ENCODE measurements at regions not wholly inside any gene's neighbourhood (a gene's known extent, or its start where the extent isn't known, plus 50 kb on each side); places are given as distances from the start of the nearest gene placed in this dataset.

- DNase-seq (ENCODE audit: low read depth in 1 of 2, low spot score in 1 of 2) (no peak), FAIRE-seq (no peak), ATAC-seq (no peak)
- ChIA-PET POLR2A (no interaction called here), CTCF (no interaction called here)
- Histone ChIP-seq H3K27ac (no peak overlapping the region), H3K4me2 (no peak overlapping the region), H3K4me1 (no peaks in the 10 kb centered on the region), H3K4me3 (no peak overlapping the region), H3K9me3 (no peaks in the 10 kb centered on the region)
- WGBS (ENCODE audit: missing lambda C conversion rate): 25% methylated on average over 2 of the region's 2 CpGs
- no peak for TF ChIP-seq MYC (IDR thresholded peaks at IDR 0.05; ENCODE audit: borderline replicate concordance, low read length)
- TF ChIP-seq ESRRA (IDR thresholded peaks at IDR 0.05; ENCODE audit: borderline replicate concordance, low read length): no peak
- TF ChIP-seq HDAC2 (IDR thresholded peaks at IDR 0.05): no peak
Observed at GRCh38 chr18:29217124-29217915, 1040.4 kb upstream of the CDH2 start.

GRCh38 chr18:29198834-29199233 lies 1021.9 kb upstream of the CDH2 start:
- ATAC-seq: no peak
- Histone ChIP-seq H3K4me3 (no peak overlapping the region), H3K9me3 (no peaks in the 10 kb centered on the region), H3K4me1 (no peaks in the 10 kb centered on the region), H3K4me2 (no peak overlapping the region), H3K27ac (no peak overlapping the region)
- 17% methylated on average over 3 of the region's 3 CpGs for WGBS (ENCODE audit: missing lambda C conversion rate)
- FAIRE-seq: no peak
- ChIA-PET POLR2A (no interaction called here), CTCF (no interaction called here)
- no peak for DNase-seq (ENCODE audit: low read depth in 1 of 2, low spot score in 1 of 2)
- TF ChIP-seq CBX2 (IDR thresholded peaks at IDR 0.05; ENCODE audit: borderline replicate concordance, low read depth) (no peak), KDM1A (IDR thresholded peaks at IDR 0.05; ENCODE audit: low read depth) (no peak), ZNF302 (CRISPR knock-in tag; IDR thresholded peaks at IDR 0.05) (no peak), TFCP2L1 (CRISPR knock-in tag; IDR thresholded peaks at IDR 0.05) (no peak), RARB (CRISPR knock-in tag; IDR thresholded peaks at IDR 0.05) (no peak), CEBPB (IDR thresholded peaks at IDR 0.05) (no peak), JUN (IDR thresholded peaks at IDR 0.05) (no peak), REST (IDR thresholded peaks at IDR 0.05) (no peak)

GRCh38 chr18:29196307-29196706 lies 1019.4 kb upstream of the CDH2 start:
- ChIA-PET POLR2A (no interaction called here), CTCF (no interaction called here)
- no peak overlapping the region for H3K27ac ChIP-seq
- no peak for TF ChIP-seq CBX8 (IDR thresholded peaks at IDR 0.05)
- TF ChIP-seq NPAS2 (CRISPR knock-in tag; IDR thresholded peaks at IDR 0.05; ENCODE audit: borderline replicate concordance): no peak
- TF ChIP-seq CEBPB (IDR thresholded peaks at IDR 0.05): no peak
- no peak for TF ChIP-seq POLR2AphosphoS2 (conservative IDR thresholded peaks at IDR 0.05; ENCODE audit: low read length)
- no peak for TF ChIP-seq KDM1A (IDR thresholded peaks at IDR 0.05; ENCODE audit: low read depth)
- no peak for TF ChIP-seq MAZ (IDR thresholded peaks at IDR 0.05; ENCODE audit: borderline replicate concordance, low read depth, low read length)
- TF ChIP-seq MAX (IDR thresholded peaks at IDR 0.05): no peak
- no peak for TF ChIP-seq ESRRA (IDR thresholded peaks at IDR 0.05; ENCODE audit: borderline replicate concordance, low read length)
- TF ChIP-seq SREBF2 (IDR thresholded peaks at IDR 0.05): no peak
- no peak for TF ChIP-seq HDAC2 (IDR thresholded peaks at IDR 0.05)
- no peak for TF ChIP-seq BHLHE40 (IDR thresholded peaks at IDR 0.05; ENCODE audit: low read depth, low read length)
- TF ChIP-seq SMC3 (IDR thresholded peaks at IDR 0.05): no peak
- no peak for TF ChIP-seq ELK1 (IDR thresholded peaks at IDR 0.05; ENCODE audit: low read depth, low read length)
- TF ChIP-seq RNF2 (IDR thresholded peaks at IDR 0.05; ENCODE audit: borderline replicate concordance, low read depth): no peak
- TF ChIP-seq EHF (CRISPR knock-in tag; IDR thresholded peaks at IDR 0.05): no peak
- TF ChIP-seq FOSB (CRISPR knock-in tag; IDR thresholded peaks at IDR 0.05): no peak
- TF ChIP-seq JUNB (IDR thresholded peaks at IDR 0.05): no peak
- no peak for TF ChIP-seq POLR2A (IDR thresholded peaks at IDR 0.05; ENCODE audit: low read length)
- TF ChIP-seq HOXB5 (CRISPR knock-in tag; IDR thresholded peaks at IDR 0.05): no peak
- FAIRE-seq (no peak), DNase-seq (ENCODE audit: low read depth in 1 of 2, low spot score in 1 of 2) (no peak), ATAC-seq (no peak)
- no peaks in the 10 kb centered on the region for H3K9me3 ChIP-seq
- H3K4me3 ChIP-seq: no peak overlapping the region
- H3K4me2 ChIP-seq: no peak overlapping the region
- H3K4me1 ChIP-seq: no peaks in the 10 kb centered on the region
- WGBS (ENCODE audit: missing lambda C conversion rate): 27% methylated on average over 3 of the region's 3 CpGs
